ENCODE measurements at regions not wholly inside any gene's neighbourhood (a gene's known extent, or its start where the extent isn't known, plus 50 kb on each side); places are given as distances from the start of the nearest gene placed in this dataset.

DNA sequence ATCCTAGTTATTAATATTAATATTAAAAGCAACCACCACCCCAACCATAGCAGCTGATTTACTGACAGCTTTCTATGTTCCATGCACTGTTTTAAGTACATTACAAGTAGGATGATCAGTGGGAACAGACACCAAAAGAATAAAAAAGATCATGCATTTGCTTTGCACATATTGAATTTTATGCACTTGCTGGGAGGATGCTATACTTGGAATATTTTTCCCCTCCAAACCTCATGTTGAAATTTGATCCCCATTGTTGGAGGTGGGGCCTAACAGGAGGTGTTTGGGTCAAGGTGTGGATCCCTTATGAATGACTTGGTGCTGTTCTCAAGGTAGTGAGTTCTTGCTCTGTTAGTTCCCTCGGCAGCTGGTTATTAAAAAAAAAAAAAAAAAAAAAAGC lies 178.9 kb upstream of the MYLIP start:
- H4K91ac ChIP-seq (ENCODE audit: low read depth, low read length) = no peak overlapping the region
- WGBS (ENCODE audit: extremely low coverage, insufficient coverage, insufficient read length) = no CpG with 5 or more reads among the region's 1 CpG
- no peak for DNase-seq

DNA sequence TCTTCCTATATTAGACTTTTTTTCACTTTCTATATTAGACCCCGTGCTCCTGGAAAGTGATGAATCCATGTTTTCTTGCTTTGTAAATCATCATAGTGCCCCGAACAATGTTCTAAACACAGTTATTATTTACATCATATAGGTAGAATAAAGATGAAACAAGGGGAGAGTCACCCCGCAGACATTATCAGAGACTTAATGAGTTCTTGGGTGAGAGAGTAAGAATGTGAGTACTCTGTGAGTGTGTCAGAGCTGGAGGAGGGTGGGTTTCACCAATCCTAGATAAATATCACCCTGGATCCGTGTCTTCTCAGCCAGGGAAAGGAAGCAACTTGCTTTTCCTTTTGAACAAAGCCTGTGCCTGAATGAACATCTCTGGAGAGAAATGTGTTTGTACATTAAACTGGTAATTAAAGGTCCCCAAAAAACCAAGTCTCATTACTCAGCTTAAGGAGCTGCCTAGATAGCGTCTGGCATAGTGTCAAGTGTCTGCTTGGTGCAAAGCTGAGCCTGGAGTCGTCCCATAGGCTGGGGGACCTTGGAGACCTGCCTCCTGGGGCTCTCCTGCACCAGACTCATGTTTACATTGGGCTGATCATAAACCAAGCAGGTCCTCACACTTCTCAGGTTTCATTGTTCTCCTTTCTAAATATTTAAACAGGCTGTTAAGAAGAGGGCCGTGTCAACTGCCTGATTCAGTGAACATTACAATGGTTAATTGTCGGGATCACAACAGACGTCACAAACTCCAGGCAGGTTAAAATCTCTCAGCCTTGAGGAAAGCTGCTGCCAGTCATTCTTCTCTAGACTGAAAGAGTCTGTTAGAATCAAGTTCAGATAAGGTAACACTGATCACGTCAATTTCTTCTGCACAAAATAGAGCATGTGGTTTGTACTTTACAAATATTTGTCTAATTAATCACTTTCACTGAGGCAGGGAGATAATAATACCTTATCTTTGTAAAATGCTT lies 179.7 kb upstream of the MYLIP start:
- Histone ChIP-seq H3K4me3 (ENCODE audit: low read depth, low read length) (no peak overlapping the region), H2BK12ac (ENCODE audit: low read length) (no peak overlapping the region), H2BK5ac (ENCODE audit: low read depth, low read length, poor library complexity) (no peak overlapping the region), H3K9me3 (ENCODE audit: insufficient read depth, low read depth, low read length) (peaks cover under 1% of the 10 kb centered on the region), H2AK5ac (ENCODE audit: low read length) (no peak overlapping the region), H3K4me1 (ENCODE audit: control insufficient read depth in 1 of 2, insufficient read depth in 2 of 2, low read length in 2 of 2) (peaks cover 3 to 13% of the 10 kb centered on the region in 2 experiments), H3K4ac (ENCODE audit: low read depth, low read length) (no peak overlapping the region), H3K27me3 (ENCODE audit: insufficient read depth, low read length) (no peaks in the 10 kb centered on the region), H2AFZ (ENCODE audit: insufficient read depth, low read length, poor library complexity) (no peak overlapping the region), H3K18ac (ENCODE audit: low read length) (no peak overlapping the region), H3K36me3 (ENCODE audit: control insufficient read depth in 1 of 2, insufficient read depth in 2 of 2, low read length in 2 of 2) (no peaks in the 10 kb centered on the region), H4K12ac (ENCODE audit: low read depth, low read length) (no peak overlapping the region), H3K23ac (ENCODE audit: low read length) (no peak overlapping the region), H4K8ac (ENCODE audit: low read depth, low read length) (no peak overlapping the region), H3K9ac (ENCODE audit: low read length) (no peak overlapping the region), H3K27ac (ENCODE audit: low read depth, low read length) (no peak overlapping the region), H3K79me1 (ENCODE audit: low read length) (no peaks in the 10 kb centered on the region), H2BK120ac (ENCODE audit: insufficient read depth, low read length, poor library complexity) (no peak overlapping the region), H3K4me2 (ENCODE audit: low read length) (no peak overlapping the region), H3K79me2 (ENCODE audit: control insufficient read depth, insufficient read depth, low read length, poor library complexity) (no peaks in the 10 kb centered on the region), H4K91ac (ENCODE audit: low read depth, low read length) (no peak overlapping the region), H3K14ac (ENCODE audit: low read length) (no peak overlapping the region)
- peak; percentile 35 to 43 for DNase-seq
- no CpG with 5 or more reads among the region's 10 CpGs for WGBS (ENCODE audit: extremely low coverage, insufficient coverage, insufficient read length)

More for the DNA sequence above, 178.9 kb upstream of the MYLIP start:
- Histone ChIP-seq H3K79me1 (ENCODE audit: low read length) (no peaks in the 10 kb centered on the region), H3K9ac (ENCODE audit: low read length) (no peak overlapping the region), H3K14ac (ENCODE audit: low read length) (no peak overlapping the region), H3K18ac (ENCODE audit: low read length) (no peak overlapping the region), H3K36me3 (ENCODE audit: control insufficient read depth in 1 of 2, insufficient read depth in 2 of 2, low read length in 2 of 2) (no peaks in the 10 kb centered on the region), H3K27ac (ENCODE audit: low read depth, low read length) (no peak overlapping the region), H4K8ac (ENCODE audit: low read depth, low read length) (no peak overlapping the region), H2AK5ac (ENCODE audit: low read length) (no peak overlapping the region), H2BK5ac (ENCODE audit: low read depth, low read length, poor library complexity) (no peak overlapping the region), H4K12ac (ENCODE audit: low read depth, low read length) (no peak overlapping the region), H3K4me1 (ENCODE audit: control insufficient read depth in 1 of 2, insufficient read depth in 2 of 2, low read length in 2 of 2) (peaks cover 3 to 13% of the 10 kb centered on the region in 2 experiments), H3K4ac (ENCODE audit: low read depth, low read length) (no peak overlapping the region), H2BK120ac (ENCODE audit: insufficient read depth, low read length, poor library complexity) (no peak overlapping the region), H3K4me3 (ENCODE audit: low read depth, low read length) (no peak overlapping the region), H2AFZ (ENCODE audit: insufficient read depth, low read length, poor library complexity) (no peak overlapping the region), H3K4me2 (ENCODE audit: low read length) (no peak overlapping the region), H3K9me3 (ENCODE audit: insufficient read depth, low read depth, low read length) (no peaks in the 10 kb centered on the region), H3K79me2 (ENCODE audit: control insufficient read depth, insufficient read depth, low read length, poor library complexity) (no peaks in the 10 kb centered on the region), H3K23ac (ENCODE audit: low read length) (no peak overlapping the region), H2BK12ac (ENCODE audit: low read length) (no peak overlapping the region), H3K27me3 (ENCODE audit: insufficient read depth, low read length) (no peaks in the 10 kb centered on the region)

DNA sequence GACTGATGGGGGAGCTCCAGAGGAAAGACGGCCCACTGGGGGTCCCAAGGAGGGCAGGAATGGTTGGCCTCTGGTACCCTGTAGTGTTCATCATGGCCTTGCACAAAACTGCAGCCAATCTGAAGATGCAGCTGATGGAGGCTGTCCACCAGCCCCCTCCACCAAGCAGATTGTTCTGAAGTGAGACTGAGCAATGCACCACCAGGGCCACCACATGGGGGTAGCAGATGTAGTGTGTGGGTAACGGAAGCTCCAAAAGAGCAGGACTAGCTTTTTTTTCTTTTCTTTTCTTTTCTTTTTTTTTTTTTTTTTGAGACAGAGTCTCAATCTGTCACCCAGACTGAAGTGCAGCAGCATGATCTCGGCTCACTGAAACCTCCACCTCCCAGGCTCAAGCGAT lies 181.0 kb upstream of the MYLIP start:
- Histone ChIP-seq H3K9me3 (ENCODE audit: insufficient read depth, low read depth, low read length) (peaks cover 2% of the 10 kb centered on the region), H2AFZ (ENCODE audit: insufficient read depth, low read length, poor library complexity) (no peak overlapping the region), H3K79me1 (ENCODE audit: low read length) (no peaks in the 10 kb centered on the region), H3K9ac (ENCODE audit: low read length) (no peak overlapping the region), H4K12ac (ENCODE audit: low read depth, low read length) (no peak overlapping the region), H3K27me3 (ENCODE audit: insufficient read depth, low read length) (no peaks in the 10 kb centered on the region), H3K36me3 (ENCODE audit: control insufficient read depth in 1 of 2, insufficient read depth in 2 of 2, low read length in 2 of 2) (no peaks in the 10 kb centered on the region), H3K18ac (ENCODE audit: low read length) (no peak overlapping the region), H3K4me1 (ENCODE audit: control insufficient read depth in 1 of 2, insufficient read depth in 2 of 2, low read length in 2 of 2) (peaks cover 3 to 9% of the 10 kb centered on the region in 2 experiments), H3K14ac (ENCODE audit: low read length) (no peak overlapping the region), H3K79me2 (ENCODE audit: control insufficient read depth, insufficient read depth, low read length, poor library complexity) (no peaks in the 10 kb centered on the region), H4K91ac (ENCODE audit: low read depth, low read length) (no peak overlapping the region), H3K27ac (ENCODE audit: low read depth, low read length) (no peak overlapping the region), H2BK5ac (ENCODE audit: low read depth, low read length, poor library complexity) (no peak overlapping the region), H2AK5ac (ENCODE audit: low read length) (no peak overlapping the region), H3K4me3 (ENCODE audit: low read depth, low read length) (no peak overlapping the region), H3K23ac (ENCODE audit: low read length) (no peak overlapping the region), H2BK120ac (ENCODE audit: insufficient read depth, low read length, poor library complexity) (no peak overlapping the region), H3K4me2 (ENCODE audit: low read length) (no peak overlapping the region), H3K4ac (ENCODE audit: low read depth, low read length) (no peak overlapping the region), H4K8ac (ENCODE audit: low read depth, low read length) (no peak overlapping the region), H2BK12ac (ENCODE audit: low read length) (no peak overlapping the region)
- WGBS (ENCODE audit: extremely low coverage, insufficient coverage, insufficient read length) = no CpG with 5 or more reads among the region's 4 CpGs
- no peak for DNase-seq

DNA sequence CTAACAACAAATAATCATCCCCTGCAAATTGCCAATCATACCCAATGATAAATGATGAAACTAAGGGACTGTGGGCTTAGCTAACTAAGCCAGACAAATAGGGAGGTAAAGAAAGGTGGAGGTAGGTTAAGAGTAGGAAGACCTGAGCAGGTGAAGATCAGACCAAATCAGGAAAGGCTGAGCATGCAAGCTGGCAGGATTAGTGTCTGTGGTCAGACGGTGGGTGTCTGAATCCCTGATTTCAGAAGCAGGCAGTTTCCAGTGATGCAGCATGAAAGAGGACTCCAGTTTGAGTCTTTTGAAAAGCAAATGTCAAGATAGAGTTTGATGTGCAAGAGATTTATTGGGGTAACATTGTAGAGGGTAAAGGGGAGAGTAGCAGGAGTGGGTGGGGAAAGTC lies 181.4 kb upstream of the MYLIP start:
- no peak overlapping the region for H3K14ac ChIP-seq (ENCODE audit: low read length)
- no peak overlapping the region for H3K4me2 ChIP-seq (ENCODE audit: low read length)
- H3K4me1 ChIP-seq (ENCODE audit: control insufficient read depth in 1 of 2, insufficient read depth in 2 of 2, low read length in 2 of 2) = peaks cover 0 to 6% of the 10 kb centered on the region in 2 experiments
- no peak overlapping the region for H3K27ac ChIP-seq (ENCODE audit: low read depth, low read length)
- no peaks in the 10 kb centered on the region for H3K79me1 ChIP-seq (ENCODE audit: low read length)
- H2BK5ac ChIP-seq (ENCODE audit: low read depth, low read length, poor library complexity) = no peak overlapping the region
- peaks cover 2% of the 10 kb centered on the region for H3K9me3 ChIP-seq (ENCODE audit: insufficient read depth, low read depth, low read length)
- DNase-seq = no peak
- no peak overlapping the region for H3K9ac ChIP-seq (ENCODE audit: low read length)
- H2BK120ac ChIP-seq (ENCODE audit: insufficient read depth, low read length, poor library complexity) = no peak overlapping the region
- no peaks in the 10 kb centered on the region for H3K79me2 ChIP-seq (ENCODE audit: control insufficient read depth, insufficient read depth, low read length, poor library complexity)
- H4K91ac ChIP-seq (ENCODE audit: low read depth, low read length) = no peak overlapping the region
- H3K36me3 ChIP-seq (ENCODE audit: control insufficient read depth in 1 of 2, insufficient read depth in 2 of 2, low read length in 2 of 2) = no peaks in the 10 kb centered on the region
- no peaks in the 10 kb centered on the region for H3K27me3 ChIP-seq (ENCODE audit: insufficient read depth, low read length)
- no CpG with 5 or more reads among the region's 1 CpG for WGBS (ENCODE audit: extremely low coverage, insufficient coverage, insufficient read length)
- no peak overlapping the region for H3K23ac ChIP-seq (ENCODE audit: low read length)
- no peak overlapping the region for H2AFZ ChIP-seq (ENCODE audit: insufficient read depth, low read length, poor library complexity)
- H2BK12ac ChIP-seq (ENCODE audit: low read length) = no peak overlapping the region
- no peak overlapping the region for H4K12ac ChIP-seq (ENCODE audit: low read depth, low read length)
- H3K4me3 ChIP-seq (ENCODE audit: low read depth, low read length) = no peak overlapping the region
- no peak overlapping the region for H4K8ac ChIP-seq (ENCODE audit: low read depth, low read length)
- H2AK5ac ChIP-seq (ENCODE audit: low read length) = no peak overlapping the region
- H3K18ac ChIP-seq (ENCODE audit: low read length) = no peak overlapping the region
- H3K4ac ChIP-seq (ENCODE audit: low read depth, low read length) = no peak overlapping the region
